ENCODE measurements at regions not wholly inside any gene's neighbourhood (a gene's known extent, or its start where the extent isn't known, plus 50 kb on each side); places are given as distances from the start of the nearest gene placed in this dataset.

- ChIA-PET CTCF (no interaction called here), POLR2A (no interaction called here)
- H3K4me3 ChIP-seq (ENCODE audit: low read depth, low read length): no peak overlapping the region
- DNase-seq (ENCODE audit: low read depth, low spot score): no peak
- no peak for TF ChIP-seq CTCF (IDR thresholded peaks at IDR 0.05; ENCODE audit: insufficient read depth, low read length, missing control alignments)
Observed at GRCh38 chr5:127233590-127233989, 57.0 kb upstream of the MEGF10 start.

GRCh38 chr5:127235136-127235535 is 55.5 kb upstream of the MEGF10 start:
- POLR2A ChIA-PET: no interaction called here
- CTCF ChIA-PET: no interaction called here
- no peak for DNase-seq (ENCODE audit: low read depth, low spot score)
- no peak for TF ChIP-seq CTCF (IDR thresholded peaks at IDR 0.05; ENCODE audit: insufficient read depth, low read length, missing control alignments)
- H3K4me3 ChIP-seq (ENCODE audit: low read depth, low read length): no peak overlapping the region

GRCh38 chr5:127236254-127236653 is 54.3 kb upstream of the MEGF10 start:
- H3K4me3 ChIP-seq (ENCODE audit: low read depth, low read length): no peak overlapping the region
- TF ChIP-seq CTCF (IDR thresholded peaks at IDR 0.05; ENCODE audit: insufficient read depth, low read length, missing control alignments): no peak
- CTCF ChIA-PET: no interaction called here
- DNase-seq (ENCODE audit: low read depth, low spot score): no peak
- POLR2A ChIA-PET: no interaction called here
